ENCODE measurements at regions not wholly inside any gene's neighbourhood (a gene's known extent, or its start where the extent isn't known, plus 50 kb on each side); places are given as distances from the start of the nearest gene placed in this dataset.

- H3K79me2 ChIP-seq (ENCODE audit: insufficient read depth) = no peaks in the 10 kb centered on the region
- no peaks in the 10 kb centered on the region for H3K27me3 ChIP-seq (ENCODE audit: insufficient read depth)
- H3F3A ChIP-seq (replicated peaks; ENCODE audit: insufficient read depth) = no peaks in the 10 kb centered on the region
- no peak for TF ChIP-seq RCOR1 (IDR thresholded peaks at IDR 0.05; ENCODE audit: low read length)
- no peak for TF ChIP-seq RAD21 (IDR thresholded peaks at IDR 0.05; ENCODE audit: low read length)
- no peak for TF ChIP-seq FOXM1 (IDR thresholded peaks at IDR 0.05; ENCODE audit: low read depth)
- no peak for TF ChIP-seq RXRA (IDR thresholded peaks at IDR 0.05; ENCODE audit: borderline replicate concordance, low read depth)
- H3K4me3 ChIP-seq (ENCODE audit: low read depth in 2 of 2, low read length in 1 of 2) = no peak overlapping the region
- H2AFZ ChIP-seq (ENCODE audit: low read depth) = peak overlapping the region; percentile 4; the same call in 1 of the 2 replicates
- DNase-seq = no peak
- H3K9me3 ChIP-seq = no peaks in the 10 kb centered on the region
- no peaks in the 10 kb centered on the region for H3K4me1 ChIP-seq (ENCODE audit: control insufficient read depth in 1 of 2, insufficient read depth in 2 of 2, low read depth in 1 of 2, low read length in 1 of 2)
- POLR2A ChIA-PET = no interaction called here
- H3K4me2 ChIP-seq = no peak overlapping the region
- CTCF ChIA-PET = no interaction called here
- no peak overlapping the region for H3K9ac ChIP-seq
- no peaks in the 10 kb centered on the region for H3K9me2 ChIP-seq
- no peak overlapping the region for H3K27ac ChIP-seq (ENCODE audit: low read depth in 2 of 2, low read length in 1 of 2)
- H3K36me3 ChIP-seq (replicated peaks in 1 of 2; ENCODE audit: control insufficient read depth in 1 of 2, insufficient read depth in 2 of 2, low read length in 1 of 2) = no peaks in the 10 kb centered on the region
- 66% methylated on average over 6 of the region's 6 CpGs for WGBS (ENCODE audit: low lambda C conversion rate)
- H4K20me1 ChIP-seq (ENCODE audit: insufficient read depth) = no peaks in the 10 kb centered on the region
Observed at GRCh38 chrX:13177921-13178566, 133.6 kb upstream of the FAM9C start.

- H3K4me2 ChIP-seq = no peak overlapping the region
- no peaks in the 10 kb centered on the region for H3K27me3 ChIP-seq (ENCODE audit: insufficient read depth)
- ChIA-PET CTCF (interaction anchor here (1.0 to 1.2 kb wide), 3 partner anchors 132 to 471 kb away, joined by 3 read pairs; partner anchors contain the start of gene TMSB4X), POLR2A (no interaction called here)
- no peak for DNase-seq
- 73% methylated on average over 2 of the region's 2 CpGs for WGBS (ENCODE audit: low lambda C conversion rate)
- H3F3A ChIP-seq (replicated peaks; ENCODE audit: insufficient read depth) = no peaks in the 10 kb centered on the region
- H3K79me2 ChIP-seq (ENCODE audit: insufficient read depth) = no peaks in the 10 kb centered on the region
- H3K9me2 ChIP-seq = no peaks in the 10 kb centered on the region
- H3K27ac ChIP-seq (ENCODE audit: low read depth in 2 of 2, low read length in 1 of 2) = no peak overlapping the region
- no peaks in the 10 kb centered on the region for H3K4me1 ChIP-seq (ENCODE audit: control insufficient read depth in 1 of 2, insufficient read depth in 2 of 2, low read depth in 1 of 2, low read length in 1 of 2)
- H3K9ac ChIP-seq = no peak overlapping the region
- no peaks in the 10 kb centered on the region for H3K36me3 ChIP-seq (replicated peaks in 1 of 2; ENCODE audit: control insufficient read depth in 1 of 2, insufficient read depth in 2 of 2, low read length in 1 of 2)
- H3K4me3 ChIP-seq (ENCODE audit: low read depth in 2 of 2, low read length in 1 of 2) = no peak overlapping the region
- H4K20me1 ChIP-seq (ENCODE audit: insufficient read depth) = no peaks in the 10 kb centered on the region
- TF ChIP-seq MEF2A (IDR thresholded peaks at IDR 0.05; ENCODE audit: borderline replicate concordance, low read depth) (no peak), GATA2 (CRISPR knock-in tag; IDR thresholded peaks at IDR 0.05) (no peak), REST (IDR thresholded peaks at IDR 0.05; ENCODE audit: low read depth, low read length) (no peak), TEAD4 (IDR thresholded peaks at IDR 0.05; ENCODE audit: borderline replicate concordance, insufficient read depth) (no peak), RFX5 (IDR thresholded peaks at IDR 0.05; ENCODE audit: low read length) (no peak), SIN3A (IDR thresholded peaks at IDR 0.05; ENCODE audit: borderline replicate concordance, low read depth, low read length) (no peak), RCOR1 (IDR thresholded peaks at IDR 0.05; ENCODE audit: low read length) (no peak), GABPA (IDR thresholded peaks at IDR 0.05; ENCODE audit: low read depth) (no peak), FOSL2 (IDR thresholded peaks at IDR 0.05; ENCODE audit: borderline replicate concordance, low read depth) (no peak)
- H2AFZ ChIP-seq (ENCODE audit: low read depth) = no peak overlapping the region
- no peaks in the 10 kb centered on the region for H3K9me3 ChIP-seq
Observed at GRCh38 chrX:13175056-13175455, 130.6 kb upstream of the FAM9C start.
